ENCODE measurements at regions not wholly inside any gene's neighbourhood (a gene's known extent, or its start where the extent isn't known, plus 50 kb on each side); places are given as distances from the start of the nearest gene placed in this dataset.

DNA sequence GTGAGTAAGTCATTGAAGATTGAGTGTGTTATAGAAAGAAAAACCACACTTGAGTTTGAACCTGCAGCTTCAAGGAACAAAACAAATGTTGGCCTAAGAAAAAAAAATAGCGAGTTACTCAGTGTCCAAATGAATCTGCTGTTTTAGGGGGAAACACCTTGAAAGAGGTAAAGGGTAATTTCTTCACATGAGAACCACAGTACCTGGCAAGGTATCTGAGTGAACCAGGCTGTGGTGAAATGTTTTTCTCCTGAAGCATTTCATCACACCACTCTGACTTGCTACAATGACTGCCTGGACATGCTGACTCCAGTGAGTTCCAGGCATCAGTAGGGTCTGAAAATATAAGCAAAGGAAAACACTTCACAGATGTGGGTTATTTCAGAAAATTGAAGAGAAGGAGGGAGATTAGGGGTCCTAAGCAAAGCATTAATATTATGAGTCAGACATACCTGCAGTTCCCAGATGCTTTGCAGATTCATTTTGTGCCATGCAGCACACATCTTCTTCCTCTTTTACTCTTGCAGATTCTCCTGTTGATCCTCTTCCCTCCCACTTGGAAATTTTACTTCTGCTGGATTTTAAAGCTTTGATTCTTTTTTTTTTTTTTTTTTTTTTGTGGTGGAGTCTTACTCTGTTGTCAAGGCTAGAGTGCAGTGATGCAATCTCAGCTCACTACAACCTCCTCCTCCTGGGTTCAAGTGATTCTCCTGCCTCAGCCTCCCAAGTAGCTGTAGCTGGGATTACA, 206.2 kb upstream of the SGK1 start:
- DNase-seq (ENCODE audit: low read depth), result no peak

DNA sequence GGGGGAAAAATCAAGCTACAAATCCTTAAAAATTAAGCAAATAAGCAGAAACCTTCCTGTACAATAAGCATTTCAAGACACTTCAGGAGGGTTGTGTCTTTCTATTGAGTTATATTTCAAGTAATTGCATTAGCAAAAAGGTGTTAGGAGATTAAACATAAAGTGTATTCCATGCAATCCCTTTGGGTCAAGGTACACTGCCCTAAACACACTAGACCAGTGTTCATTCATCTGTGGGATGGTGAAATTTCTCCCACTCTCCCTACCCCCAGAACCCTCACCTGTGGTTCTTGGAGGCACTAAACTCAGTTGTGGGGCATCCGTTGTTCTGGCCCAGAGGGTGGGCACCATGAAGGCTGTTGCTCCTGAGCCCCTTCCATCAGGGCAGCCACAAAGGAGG, 205.1 kb upstream of the SGK1 start:
- no peak for DNase-seq (ENCODE audit: low read depth)

DNA sequence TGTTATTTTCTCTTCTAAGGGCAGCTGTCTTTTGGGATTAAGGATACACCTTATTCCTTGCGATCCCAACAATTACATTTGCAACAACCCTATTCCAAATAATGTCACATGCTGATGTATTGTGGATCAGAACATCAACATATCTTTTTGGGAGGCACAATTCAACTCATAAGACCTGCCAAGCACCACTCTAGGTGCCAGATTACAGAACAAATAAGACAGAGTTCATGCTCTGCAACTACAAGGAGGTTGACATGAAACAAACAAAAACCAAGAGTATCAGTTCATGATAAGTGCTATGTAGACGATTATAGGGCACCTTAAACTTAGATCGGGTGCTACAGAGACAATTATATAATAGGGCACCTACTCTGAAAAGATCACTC, 203.2 kb upstream of the SGK1 start:
- DNase-seq (ENCODE audit: low read depth), result no peak

DNA sequence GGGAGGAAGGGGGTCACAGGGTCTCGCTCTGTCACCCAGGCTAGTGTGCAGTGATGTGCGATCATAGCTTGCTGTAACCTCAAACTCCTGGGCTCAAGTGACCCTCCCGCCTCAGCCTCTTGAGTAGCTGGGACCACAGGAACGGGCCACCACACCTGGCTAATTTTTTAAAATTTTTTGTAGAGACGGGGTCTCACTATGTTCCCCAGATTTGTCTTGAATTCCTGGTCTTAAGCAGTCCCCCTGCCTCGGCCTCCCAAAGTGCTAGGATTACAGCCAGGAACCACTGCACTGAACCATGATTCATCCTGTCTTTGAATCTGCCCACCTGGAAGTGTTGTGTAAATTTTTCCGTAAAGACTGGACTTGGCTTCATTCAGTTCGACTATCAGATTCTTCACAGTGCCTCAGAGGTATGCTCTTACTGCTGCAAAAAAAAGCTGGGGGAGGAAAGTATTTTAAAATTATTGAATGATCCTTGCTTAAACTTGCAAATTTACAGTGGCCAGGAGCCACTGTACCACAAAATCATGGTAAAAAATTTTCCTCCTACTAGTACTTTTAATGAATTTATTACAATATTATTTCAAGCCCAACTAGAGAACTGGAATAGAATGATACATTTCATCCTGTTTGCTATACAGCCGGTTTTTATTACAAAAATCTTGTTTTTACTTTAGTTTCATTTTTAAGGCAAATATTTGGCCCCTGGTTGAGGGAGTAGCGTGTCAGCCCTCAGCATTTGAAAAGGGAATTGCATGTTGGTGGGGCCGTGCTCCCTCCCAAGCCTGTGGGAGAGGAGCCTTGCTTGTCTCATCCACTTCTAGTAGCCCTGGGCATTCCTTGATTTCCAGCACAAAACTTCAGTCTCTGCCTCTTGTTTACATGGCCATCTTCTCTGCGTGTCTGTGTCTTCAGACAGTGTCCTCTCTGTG, 202.5 kb upstream of the SGK1 start:
- DNase-seq (ENCODE audit: low read depth), result no peak

DNA sequence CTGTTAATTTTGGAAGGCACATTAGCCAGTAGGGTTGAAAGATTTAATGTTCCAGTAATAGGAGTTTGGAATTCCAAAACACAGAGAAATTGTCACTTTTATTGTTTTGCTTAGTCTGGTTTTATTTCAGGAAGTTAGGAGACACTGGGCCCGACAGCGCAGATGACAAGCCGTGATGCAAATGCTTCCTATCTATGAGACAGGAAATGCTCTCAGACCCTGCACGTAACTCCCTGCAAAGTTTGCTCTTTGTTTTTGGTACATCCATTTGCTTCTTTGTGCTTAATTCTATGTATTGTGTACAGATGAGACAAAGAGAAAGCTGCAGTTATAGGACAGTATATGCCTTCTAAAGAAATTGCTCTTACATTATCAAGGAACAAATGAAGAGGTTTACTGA, 201.6 kb upstream of the SGK1 start:
- DNase-seq (ENCODE audit: low read depth), result peak; percentile 12

DNA sequence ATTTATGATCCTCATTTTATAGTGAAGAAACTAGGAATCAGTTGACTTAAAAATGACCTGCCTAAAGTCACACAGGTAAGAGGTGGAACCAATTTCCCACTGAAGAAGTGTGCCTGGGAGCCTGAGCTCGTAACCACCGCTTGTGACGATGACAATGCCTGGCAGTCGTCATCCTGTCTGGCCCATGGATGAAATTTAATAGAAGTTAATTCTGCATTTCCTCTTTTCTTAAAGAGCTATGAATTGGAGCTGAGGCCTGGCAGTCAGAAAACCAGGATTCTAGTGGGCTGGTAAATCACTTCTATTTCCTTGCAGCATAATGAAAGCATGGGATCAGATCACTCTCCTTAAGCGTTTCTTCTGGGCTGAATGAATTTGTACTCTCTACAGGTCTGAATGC, 200.0 kb upstream of the SGK1 start:
- DNase-seq (ENCODE audit: low read depth), result no peak

DNA sequence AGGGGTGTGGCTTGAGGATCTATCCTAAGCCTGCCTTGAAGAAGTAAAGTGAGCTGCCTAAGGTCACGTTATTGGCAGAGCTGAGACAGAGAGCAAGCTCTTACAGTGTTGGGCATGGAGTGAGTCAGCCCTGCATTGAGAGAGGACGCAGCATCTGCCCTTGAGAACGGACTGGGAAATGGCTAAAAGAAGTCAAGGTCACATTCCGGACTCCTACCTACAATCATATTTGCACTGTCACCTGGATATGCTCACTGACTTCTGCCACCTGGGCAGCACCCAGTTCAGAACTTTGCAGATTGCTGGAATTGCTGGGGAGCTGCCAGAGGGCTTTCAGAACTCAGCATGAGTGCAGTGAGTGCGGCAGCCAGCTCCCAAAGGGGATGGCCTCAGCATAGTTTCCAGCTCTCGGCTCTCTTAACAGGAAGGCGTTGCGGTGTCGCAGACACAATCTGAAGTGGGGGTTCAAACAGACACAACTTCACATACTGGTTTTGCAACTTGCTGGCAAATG, 199.3 kb upstream of the SGK1 start:
- DNase-seq (ENCODE audit: low read depth), result no peak

DNA sequence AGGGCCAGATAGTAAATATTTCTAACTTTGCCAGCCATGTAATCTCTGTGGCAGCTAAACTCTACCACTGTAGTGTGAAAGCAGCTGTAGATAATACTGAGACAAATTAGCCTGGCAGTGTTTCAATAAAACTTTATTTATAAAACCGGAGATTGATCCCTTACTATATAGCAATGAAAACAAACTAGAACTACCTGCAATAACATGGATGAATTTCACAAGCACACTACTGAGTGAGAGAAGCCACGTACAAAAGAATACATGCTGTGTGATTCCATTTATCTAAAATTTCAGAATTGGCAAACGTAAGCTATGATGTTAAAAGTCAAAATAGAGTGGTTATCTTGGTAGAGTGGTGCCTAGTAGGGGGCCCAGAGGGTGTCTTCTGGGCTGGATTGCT, 198.7 kb upstream of the SGK1 start:
- no peak for DNase-seq (ENCODE audit: low read depth)

DNA sequence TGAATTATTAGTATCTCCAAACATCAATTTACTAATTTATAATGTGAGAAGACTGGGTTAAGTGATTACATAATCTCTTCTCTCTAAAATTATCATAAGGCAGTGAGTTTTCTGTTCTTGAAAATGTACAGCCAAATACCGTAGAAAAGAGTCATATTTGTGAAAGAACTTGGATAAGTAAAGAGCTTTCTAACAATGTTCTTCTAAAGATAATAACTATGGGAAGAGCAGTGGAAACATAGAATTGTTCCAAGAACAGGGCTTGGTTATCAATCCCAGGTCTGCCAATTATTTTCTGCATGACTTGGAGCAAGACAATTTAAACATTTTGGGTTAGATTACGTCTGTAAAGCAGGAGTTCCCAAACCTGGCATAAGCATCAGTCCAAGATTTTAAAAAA, 198.1 kb upstream of the SGK1 start:
- DNase-seq (ENCODE audit: low read depth), result no peak

DNA sequence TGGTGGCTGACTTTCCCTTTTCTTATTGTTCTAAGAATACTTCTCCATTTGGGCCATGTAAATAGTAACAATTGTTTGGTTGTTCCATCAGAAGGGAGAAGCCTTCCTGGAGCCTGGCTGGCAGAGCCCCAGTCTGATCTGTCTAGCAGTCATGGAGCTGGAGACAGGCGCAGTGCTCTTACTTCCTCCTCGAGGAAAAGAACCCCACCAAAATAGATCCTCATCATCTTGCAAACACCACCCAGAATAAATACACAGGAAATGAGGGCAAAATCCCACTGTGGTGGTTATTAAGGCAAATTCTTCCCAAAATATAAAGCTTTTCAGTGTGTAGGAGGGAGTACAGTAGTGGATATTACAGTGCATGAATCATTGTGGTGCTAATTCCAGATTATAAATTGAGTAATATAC, 195.1 kb upstream of the SGK1 start:
- no peak for DNase-seq (ENCODE audit: low read depth)

DNA sequence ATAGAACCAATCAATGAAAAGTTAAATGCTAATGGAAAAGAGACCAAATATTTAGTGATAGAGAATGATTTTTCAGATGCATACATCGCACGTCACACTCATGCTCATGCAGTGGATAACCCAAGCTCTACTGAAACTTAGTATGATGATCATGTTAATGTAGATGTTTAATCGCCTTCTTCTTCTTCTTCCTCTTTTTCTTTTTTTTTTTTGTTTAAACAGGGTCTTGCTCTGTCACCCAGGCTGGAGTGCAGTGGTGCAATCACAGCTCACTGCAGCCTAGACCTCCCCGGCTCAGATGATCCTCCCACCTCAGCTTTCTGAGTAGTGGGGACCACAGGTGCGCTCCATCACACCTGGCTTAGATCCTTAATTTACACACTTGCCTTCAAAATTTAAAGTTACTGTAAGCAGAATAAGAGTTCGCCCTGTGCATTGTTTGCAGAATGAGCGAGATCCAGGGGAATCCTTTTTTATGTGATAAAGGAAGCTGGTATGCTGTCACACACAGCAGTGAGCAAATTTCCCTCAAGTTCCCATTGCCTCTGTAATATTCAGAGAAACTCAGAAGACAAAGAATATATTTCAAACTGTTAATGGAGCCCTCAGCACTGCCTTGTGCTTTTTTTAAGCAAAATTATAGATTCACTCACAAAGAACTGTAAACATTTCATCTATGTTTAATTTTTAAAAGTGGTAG, 194.2 kb upstream of the SGK1 start:
- DNase-seq (ENCODE audit: low read depth), result no peak

DNA sequence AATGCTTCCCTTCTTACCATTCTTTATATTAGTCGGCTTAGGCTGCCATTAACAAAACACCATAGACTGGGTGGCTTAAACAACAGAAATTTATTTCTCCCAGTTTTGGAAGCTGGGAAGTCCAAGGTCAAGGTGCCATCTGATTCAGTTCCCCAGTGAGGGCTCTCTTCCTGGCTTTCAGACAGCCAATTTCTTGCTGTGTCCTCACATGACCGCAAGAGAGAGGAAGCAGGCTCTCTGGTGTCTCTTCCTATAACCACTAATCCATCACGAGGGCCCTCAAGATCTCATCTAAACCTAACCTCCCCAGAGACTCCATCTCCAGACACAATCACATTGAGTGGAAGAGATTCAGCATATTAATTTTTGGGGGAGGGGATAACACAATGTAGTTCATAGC, 193.0 kb upstream of the SGK1 start:
- DNase-seq (ENCODE audit: low read depth), result no peak

DNA sequence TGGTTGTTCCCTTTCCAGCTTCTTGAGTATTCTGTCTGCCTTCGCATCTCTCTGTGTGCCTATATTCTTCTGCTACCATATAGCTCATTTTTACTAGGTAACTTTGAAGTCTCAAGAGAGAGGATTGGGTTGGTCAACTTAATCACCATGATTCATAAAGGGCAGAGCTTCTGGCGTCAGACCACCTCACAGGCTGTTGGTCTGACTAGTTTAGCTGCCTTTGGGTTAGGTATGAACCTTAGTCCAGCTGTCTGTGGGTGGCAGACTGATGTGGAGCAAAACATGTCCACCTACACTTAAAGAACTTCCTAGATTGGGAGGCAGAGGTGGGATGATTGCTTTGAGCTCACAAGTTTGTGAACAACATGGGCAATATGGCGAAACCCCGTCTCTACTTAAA, 192.2 kb upstream of the SGK1 start:
- DNase-seq (ENCODE audit: low read depth), result no peak

DNA sequence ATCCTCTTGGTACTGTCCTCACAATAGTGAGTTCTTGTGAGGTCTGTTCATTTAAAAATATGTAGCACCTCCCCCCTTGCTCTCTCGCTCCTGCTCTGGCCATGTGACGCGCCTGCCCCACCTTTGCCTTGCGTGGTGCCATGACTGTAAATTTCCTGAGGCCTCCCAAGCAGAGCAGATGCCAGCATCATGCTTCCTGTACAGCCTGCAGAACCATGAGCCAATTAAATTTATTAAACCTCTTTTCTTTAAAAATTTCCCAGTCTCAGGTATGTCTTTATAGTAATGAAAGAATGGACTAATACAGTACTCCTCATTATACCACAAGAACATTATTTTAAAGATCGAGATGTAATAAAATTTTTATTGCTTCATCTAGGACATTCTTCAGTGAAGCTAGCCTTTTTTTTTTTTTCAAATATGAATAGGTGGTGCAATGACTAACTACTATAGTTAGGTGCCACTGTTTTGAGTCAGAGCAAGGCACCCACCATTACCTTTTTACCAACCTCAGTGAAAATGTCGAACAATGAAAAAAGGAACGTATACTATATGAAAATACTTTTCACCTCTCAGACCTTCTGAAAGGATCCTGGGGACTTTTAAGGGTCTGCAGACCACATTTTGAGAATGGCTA, 191.1 kb upstream of the SGK1 start:
- DNase-seq (ENCODE audit: low read depth), result no peak

DNA sequence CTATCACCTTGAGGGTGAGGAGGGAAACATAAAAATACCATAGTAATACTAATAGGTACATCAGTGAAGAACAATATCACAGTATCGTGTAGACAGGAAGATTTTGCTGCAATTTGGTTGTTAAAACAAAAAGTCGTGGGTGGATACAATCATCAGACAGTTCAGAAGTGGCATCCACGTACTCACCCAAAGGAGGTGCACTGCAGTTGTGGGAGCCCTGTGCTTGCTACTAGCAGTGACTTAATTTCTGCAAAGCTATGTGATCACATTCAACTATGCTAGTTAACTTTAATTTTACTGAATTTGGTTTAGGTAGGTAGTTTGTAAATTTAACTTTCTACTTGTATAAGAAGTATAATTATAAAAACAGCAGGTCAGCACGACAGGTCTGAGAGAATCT, 188.2 kb upstream of the SGK1 start:
- DNase-seq (ENCODE audit: low read depth), result no peak

DNA sequence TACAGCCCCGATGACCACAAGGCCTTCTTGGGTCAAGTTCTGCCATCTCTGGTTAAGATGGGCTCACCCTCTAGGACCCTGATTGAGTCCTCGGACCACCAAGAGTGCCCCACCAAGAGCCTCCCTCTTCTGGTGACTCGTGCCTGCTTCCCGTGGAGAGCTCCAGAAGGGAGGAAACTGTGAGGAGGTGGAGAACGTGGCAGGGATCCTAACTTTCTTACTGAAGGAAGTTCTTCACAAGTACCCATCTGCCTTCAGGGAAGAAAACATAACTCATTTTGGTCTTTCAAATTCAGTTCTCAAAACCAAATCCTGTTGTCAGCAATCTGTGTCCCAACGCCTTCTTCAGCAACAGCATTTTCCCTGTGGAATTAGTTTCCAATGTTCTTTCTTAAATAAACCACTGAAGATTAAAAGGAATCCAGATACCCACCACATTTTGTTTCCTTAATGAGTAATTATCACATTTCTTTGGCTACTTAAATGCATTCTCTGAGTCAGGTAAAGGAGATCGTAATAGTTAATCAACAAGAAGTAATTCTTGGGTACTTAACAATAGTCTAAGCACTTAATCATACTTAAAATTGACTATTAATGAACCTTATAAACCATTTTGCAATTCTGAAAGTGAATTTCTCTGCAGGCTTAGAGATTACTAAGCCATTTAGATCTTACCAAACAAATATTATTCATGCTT, 185.8 kb upstream of the SGK1 start:
- no peak for DNase-seq (ENCODE audit: low read depth)

DNA sequence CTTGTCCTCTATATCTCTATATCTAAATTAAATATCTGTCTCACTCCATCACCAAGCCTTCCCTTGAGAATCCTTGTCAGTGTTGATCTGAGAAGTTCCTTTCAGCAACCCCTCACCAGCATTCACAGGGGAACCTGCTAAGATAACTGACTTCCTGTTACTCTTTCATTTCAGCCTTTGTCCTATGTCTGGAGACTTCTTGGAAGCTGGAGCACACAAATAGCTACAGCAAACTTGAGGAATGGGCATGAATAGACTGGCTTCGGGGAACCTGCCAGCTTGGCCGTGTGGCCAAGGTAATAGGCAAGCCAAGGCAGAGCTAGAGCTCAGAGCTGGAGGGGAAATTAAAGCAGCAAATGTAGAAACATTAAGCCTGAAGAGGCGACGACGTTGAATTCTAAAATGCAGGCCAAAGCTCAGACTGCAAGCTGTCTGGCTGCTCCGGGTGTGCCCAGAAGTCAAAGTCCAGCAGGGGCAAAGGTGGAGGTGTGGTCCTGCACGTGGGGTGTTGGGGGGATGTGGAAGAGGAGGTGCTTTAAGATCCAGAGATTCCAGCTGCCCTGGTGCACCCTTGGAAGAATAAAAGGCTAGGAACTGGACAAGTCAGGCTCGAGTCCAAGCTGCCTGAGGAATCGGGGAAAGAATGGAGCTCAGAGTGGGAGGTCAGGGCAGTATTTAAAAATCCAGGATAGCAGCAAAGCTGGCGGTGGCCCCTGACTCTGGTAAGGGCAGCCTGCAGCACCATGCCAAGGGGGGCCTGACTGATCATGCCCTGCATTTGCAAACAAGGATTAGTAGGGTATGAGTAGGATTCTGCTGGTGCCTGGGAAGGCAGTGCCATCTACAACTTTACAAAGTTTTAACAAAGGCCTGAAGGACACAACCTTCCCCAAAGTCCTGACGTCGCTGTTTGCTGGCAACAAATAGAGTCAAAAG, 185.0 kb upstream of the SGK1 start:
- DNase-seq (ENCODE audit: low read depth), result no peak

DNA sequence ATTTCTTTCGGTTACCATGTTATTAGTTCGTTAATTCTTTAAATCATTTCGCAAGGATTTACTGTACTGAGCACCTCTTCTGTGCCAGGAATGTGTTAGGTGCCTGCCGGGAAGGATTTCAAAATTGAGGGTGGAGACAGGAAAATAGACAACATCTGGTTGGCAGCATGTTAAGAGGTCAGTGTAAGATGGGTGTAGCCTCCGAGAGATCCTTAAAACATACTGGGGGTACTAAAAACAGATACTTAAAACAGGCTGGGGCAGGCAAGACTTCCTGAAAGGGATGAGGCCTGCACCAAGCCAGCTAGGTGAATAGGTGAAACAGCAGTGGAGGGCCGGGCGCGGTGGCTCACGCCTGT, 178.0 kb upstream of the SGK1 start:
- no peak for DNase-seq (ENCODE audit: low read depth)

DNA sequence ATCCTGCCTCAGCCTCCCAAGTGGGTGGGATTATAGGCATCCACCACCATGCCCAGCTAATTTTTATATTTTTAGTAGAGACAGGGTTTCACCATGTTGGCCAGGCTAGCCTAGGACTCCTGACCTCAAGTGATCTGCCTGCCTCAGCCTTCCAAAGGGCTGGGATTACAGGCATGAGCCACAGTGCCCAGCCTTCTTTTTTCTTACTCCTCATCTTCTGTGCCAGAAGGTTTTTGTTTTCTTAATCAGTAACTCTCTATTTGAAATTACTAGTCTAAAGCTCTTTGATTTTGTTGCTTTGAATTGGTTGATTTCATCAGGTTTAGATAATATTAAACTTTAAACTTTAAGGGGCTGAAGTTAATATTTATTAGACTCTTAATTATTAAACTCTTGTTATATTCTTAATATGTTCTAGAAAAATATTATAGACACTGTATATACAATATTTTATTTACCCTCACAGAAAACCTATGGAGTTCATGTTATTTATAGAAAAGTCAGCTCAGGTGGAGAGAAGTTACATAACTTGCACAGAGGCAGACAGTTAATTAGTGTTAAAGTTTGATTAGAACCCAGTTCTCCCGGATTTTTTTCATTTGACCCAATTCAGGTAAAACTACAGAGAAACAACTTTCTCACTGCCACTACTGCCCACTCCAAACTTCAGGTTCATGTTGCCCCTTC, 177.4 kb upstream of the SGK1 start:
- no peak for DNase-seq (ENCODE audit: low read depth)

DNA sequence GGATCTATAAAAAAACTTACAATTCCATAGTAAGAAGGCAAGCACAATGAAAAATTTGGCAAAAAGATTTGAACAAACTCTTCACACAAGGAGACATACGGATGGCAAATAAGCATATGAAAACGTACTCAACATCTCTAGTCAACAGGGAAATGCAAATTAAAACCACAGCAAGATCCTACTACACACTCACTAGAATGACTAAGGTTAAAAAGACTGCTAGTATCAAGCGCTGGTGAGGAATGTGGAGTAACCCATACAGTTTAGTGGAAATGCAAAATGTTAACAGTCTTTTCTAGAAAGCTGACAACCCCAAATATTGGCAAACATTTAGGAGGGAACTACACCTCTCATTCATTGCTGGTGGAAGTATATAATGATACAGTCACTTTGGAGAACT, 175.9 kb upstream of the SGK1 start:
- no peak for DNase-seq (ENCODE audit: low read depth)
